ENCODE measurements at regions not wholly inside any gene's neighbourhood (a gene's known extent, or its start where the extent isn't known, plus 50 kb on each side); places are given as distances from the start of the nearest gene placed in this dataset.

DNA sequence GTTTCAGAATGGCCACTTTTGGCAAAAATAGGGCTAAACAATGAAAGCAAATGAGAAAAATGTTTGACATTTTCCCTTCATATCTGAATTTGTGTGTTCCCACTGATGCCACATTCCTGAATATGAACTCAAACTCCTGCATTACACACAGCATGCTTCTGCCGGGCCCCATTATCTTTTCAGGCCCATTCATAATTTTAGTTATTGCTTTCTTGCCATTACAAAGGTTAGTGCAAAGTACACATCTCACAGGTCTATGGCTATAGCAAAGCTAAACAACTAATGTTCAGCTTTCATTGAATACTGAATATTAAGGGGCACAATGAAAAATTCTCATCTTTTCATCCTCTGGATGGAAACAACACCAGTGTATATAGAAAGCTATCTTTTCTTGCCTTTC, 568.9 kb upstream of the ZNF608 start:
- TF ChIP-seq, protein P1, sequence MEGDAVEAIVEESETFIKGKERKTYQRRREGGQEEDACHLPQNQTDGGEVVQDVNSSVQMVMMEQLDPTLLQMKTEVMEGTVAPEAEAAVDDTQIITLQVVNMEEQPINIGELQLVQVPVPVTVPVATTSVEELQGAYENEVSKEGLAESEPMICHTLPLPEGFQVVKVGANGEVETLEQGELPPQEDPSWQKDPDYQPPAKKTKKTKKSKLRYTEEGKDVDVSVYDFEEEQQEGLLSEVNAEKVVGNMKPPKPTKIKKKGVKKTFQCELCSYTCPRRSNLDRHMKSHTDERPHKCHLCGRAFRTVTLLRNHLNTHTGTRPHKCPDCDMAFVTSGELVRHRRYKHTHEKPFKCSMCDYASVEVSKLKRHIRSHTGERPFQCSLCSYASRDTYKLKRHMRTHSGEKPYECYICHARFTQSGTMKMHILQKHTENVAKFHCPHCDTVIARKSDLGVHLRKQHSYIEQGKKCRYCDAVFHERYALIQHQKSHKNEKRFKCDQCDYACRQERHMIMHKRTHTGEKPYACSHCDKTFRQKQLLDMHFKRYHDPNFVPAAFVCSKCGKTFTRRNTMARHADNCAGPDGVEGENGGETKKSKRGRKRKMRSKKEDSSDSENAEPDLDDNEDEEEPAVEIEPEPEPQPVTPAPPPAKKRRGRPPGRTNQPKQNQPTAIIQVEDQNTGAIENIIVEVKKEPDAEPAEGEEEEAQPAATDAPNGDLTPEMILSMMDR (IDR thresholded peaks at IDR 0.05): no peak
- no peak for TF ChIP-seq POLR2A (IDR thresholded peaks at IDR 0.05)
